NOMO-1 treated with DMSO at 0.1 percent for 48 hours (cell line): ENCODE measurements at regions not wholly inside any gene's neighbourhood (a gene's known extent, or its start where the extent isn't known, plus 50 kb on each side); places are given as distances from the start of the nearest gene placed in this dataset.
"Not testable (repeated sequence)": the region's sequence is repeated elsewhere in the genome, so short reads cannot be mapped to it uniquely, and the experiment has no call there.

ENCODE experiments used
- DNase-seq: peaks from one replicate; lab custom pipeline; 2025; ENCODE audit not compliant: unreplicated experiment; lab: John Stamatoyannopoulos, UW

GRCh38 chr16:79379095-79379494 is 221.4 kb downstream of the MAF start:
- DNase-seq = no peak

GRCh38 chr16:79377082-79377481 is 223.5 kb downstream of the MAF start:
- DNase-seq = not testable (repeated sequence)

- DNase-seq = no peak
Observed at GRCh38 chr16:79375351-79375750, 225.2 kb downstream of the MAF start.

GRCh38 chr16:79372503-79373184 is 227.9 kb downstream of the MAF start:
- peak; percentile 94 for DNase-seq

- DNase-seq = no peak
Observed at GRCh38 chr16:79370736-79371135, 229.8 kb downstream of the MAF start.

- DNase-seq = no peak
Observed at GRCh38 chr16:79369796-79370195, 230.7 kb downstream of the MAF start.

- DNase-seq = no peak
Observed at GRCh38 chr16:79367822-79368221, 232.7 kb downstream of the MAF start.

GRCh38 chr16:79366635-79367034 is 233.9 kb downstream of the MAF start:
- DNase-seq = no peak

GRCh38 chr16:79365702-79366101 is 234.8 kb downstream of the MAF start:
- no peak for DNase-seq

GRCh38 chr16:79363484-79363883 is 237.1 kb downstream of the MAF start:
- no peak for DNase-seq

GRCh38 chr16:79363035-79363434 is 237.5 kb downstream of the MAF start:
- no peak for DNase-seq

GRCh38 chr16:79362300-79362970 is 238.1 kb downstream of the MAF start:
- DNase-seq = no peak

- DNase-seq = no peak
Observed at GRCh38 chr16:79361132-79361751, 239.3 kb downstream of the MAF start.

- no peak for DNase-seq
Observed at GRCh38 chr16:79360267-79360666, 240.3 kb downstream of the MAF start.

- DNase-seq = no peak
Observed at GRCh38 chr16:79359082-79359481, 241.5 kb downstream of the MAF start.

GRCh38 chr16:79358188-79358587 is 242.3 kb downstream of the MAF start:
- DNase-seq = no peak

GRCh38 chr16:79355600-79356358 is 244.8 kb downstream of the MAF start:
- DNase-seq = no peak

- DNase-seq = no peak
Observed at GRCh38 chr16:79351927-79352326, 248.6 kb downstream of the MAF start.

- DNase-seq = no peak
Observed at GRCh38 chr16:79349803-79350202, 250.7 kb downstream of the MAF start.

GRCh38 chr16:79348521-79349306 is 251.8 kb downstream of the MAF start:
- DNase-seq = no peak

GRCh38 chr16:79347277-79347676 is 253.3 kb downstream of the MAF start:
- DNase-seq = no peak
